HCT116 (cell line): ENCODE measurements at regions not wholly inside any gene's neighbourhood (a gene's known extent, or its start where the extent isn't known, plus 50 kb on each side); places are given as distances from the start of the nearest gene placed in this dataset.
"Not testable (repeated sequence)": the region's sequence is repeated elsewhere in the genome, so short reads cannot be mapped to it uniquely, and the experiment has no call there.

Experiments
- EZH2 ChIP-seq: fragments of 200-600 bp; sonication (generic); IDR thresholded peaks from 2 replicates; pipeline ENCODE4 v1.6.1; 2017; ENCODE audit warnings: antibody characterized with exemption, mixed run types
- EZH2phosphoT487 ChIP-seq: fragments of 200-600 bp; IDR thresholded peaks from 2 replicates; pipeline ENCODE4 v1.6.1; 2018; ENCODE audit warnings: antibody characterized with exemption, borderline replicate concordance
- JUND ChIP-seq: IDR thresholded peaks from 2 replicates; pipeline ENCODE4 v1.6.1; 2012
- POLR2A ChIP-seq: IDR thresholded peaks from 2 replicates; pipeline ENCODE4 v1.7.0; 2011; ENCODE audit warnings: borderline replicate concordance; ENCODE audit not compliant: insufficient read depth, insufficient read length; ENCODE audit errors: extremely low read depth
- SP1 ChIP-seq: IDR thresholded peaks from 2 replicates; pipeline ENCODE4 v1.6.1; 2012; ENCODE audit warnings: low read depth
- TF ChIP-seq, protein P1 (sequence below), 3 experiments: fragments of 200-600 bp in 1 of 3; sonication (generic) in 1 of 3; IDR thresholded peaks in 2 of 3; conservative IDR thresholded peaks in 1 of 3; 2 replicates each; pipeline ENCODE4 v1.5.1; 2012 to 2017; ENCODE audit warnings: low read depth in 2 of 3, low read length in 2 of 3, antibody characterized with exemption in 1 of 3, borderline replicate concordance in 1 of 3, control low read depth in 1 of 3, mild to moderate bottlenecking in 1 of 3, mixed read lengths in 1 of 3, mixed run types in 1 of 3, moderate library complexity in 1 of 3; ENCODE audit not compliant: insufficient read depth in 1 of 3
- TF ChIP-seq, protein P2 (sequence below): IDR thresholded peaks from 2 replicates; pipeline ENCODE4 v1.6.1; 2012; ENCODE audit warnings: low read depth

GRCh38 chr14:53216478-53216877, 63.4 kb upstream of the DDHD1 start:
- TF ChIP-seq, protein P1, sequence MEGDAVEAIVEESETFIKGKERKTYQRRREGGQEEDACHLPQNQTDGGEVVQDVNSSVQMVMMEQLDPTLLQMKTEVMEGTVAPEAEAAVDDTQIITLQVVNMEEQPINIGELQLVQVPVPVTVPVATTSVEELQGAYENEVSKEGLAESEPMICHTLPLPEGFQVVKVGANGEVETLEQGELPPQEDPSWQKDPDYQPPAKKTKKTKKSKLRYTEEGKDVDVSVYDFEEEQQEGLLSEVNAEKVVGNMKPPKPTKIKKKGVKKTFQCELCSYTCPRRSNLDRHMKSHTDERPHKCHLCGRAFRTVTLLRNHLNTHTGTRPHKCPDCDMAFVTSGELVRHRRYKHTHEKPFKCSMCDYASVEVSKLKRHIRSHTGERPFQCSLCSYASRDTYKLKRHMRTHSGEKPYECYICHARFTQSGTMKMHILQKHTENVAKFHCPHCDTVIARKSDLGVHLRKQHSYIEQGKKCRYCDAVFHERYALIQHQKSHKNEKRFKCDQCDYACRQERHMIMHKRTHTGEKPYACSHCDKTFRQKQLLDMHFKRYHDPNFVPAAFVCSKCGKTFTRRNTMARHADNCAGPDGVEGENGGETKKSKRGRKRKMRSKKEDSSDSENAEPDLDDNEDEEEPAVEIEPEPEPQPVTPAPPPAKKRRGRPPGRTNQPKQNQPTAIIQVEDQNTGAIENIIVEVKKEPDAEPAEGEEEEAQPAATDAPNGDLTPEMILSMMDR (IDR thresholded peaks at IDR 0.05 in 2 of 3, conservative IDR thresholded peaks at IDR 0.05 in 1 of 3; ENCODE audit: borderline replicate concordance in 1 of 3, insufficient read depth in 1 of 3, low read depth in 2 of 3, low read length in 2 of 3) = not testable (repeated sequence)
- not testable (repeated sequence) for TF ChIP-seq POLR2A, JUND, EZH2phosphoT487, EZH2, SP1
- TF ChIP-seq, protein P2, sequence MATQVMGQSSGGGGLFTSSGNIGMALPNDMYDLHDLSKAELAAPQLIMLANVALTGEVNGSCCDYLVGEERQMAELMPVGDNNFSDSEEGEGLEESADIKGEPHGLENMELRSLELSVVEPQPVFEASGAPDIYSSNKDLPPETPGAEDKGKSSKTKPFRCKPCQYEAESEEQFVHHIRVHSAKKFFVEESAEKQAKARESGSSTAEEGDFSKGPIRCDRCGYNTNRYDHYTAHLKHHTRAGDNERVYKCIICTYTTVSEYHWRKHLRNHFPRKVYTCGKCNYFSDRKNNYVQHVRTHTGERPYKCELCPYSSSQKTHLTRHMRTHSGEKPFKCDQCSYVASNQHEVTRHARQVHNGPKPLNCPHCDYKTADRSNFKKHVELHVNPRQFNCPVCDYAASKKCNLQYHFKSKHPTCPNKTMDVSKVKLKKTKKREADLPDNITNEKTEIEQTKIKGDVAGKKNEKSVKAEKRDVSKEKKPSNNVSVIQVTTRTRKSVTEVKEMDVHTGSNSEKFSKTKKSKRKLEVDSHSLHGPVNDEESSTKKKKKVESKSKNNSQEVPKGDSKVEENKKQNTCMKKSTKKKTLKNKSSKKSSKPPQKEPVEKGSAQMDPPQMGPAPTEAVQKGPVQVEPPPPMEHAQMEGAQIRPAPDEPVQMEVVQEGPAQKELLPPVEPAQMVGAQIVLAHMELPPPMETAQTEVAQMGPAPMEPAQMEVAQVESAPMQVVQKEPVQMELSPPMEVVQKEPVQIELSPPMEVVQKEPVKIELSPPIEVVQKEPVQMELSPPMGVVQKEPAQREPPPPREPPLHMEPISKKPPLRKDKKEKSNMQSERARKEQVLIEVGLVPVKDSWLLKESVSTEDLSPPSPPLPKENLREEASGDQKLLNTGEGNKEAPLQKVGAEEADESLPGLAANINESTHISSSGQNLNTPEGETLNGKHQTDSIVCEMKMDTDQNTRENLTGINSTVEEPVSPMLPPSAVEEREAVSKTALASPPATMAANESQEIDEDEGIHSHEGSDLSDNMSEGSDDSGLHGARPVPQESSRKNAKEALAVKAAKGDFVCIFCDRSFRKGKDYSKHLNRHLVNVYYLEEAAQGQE = not testable (repeated sequence)
